Tibial artery (tissue), 4 donors: ENCODE measurements at regions not wholly inside any gene's neighbourhood (a gene's known extent, or its start where the extent isn't known, plus 50 kb on each side); places are given as distances from the start of the nearest gene placed in this dataset.

Experiments used
- DNase-seq, 2 donors: peaks; one replicate each; pipeline ENCODE4 v3.0.0-alpha.2; 2019
- H3K27ac ChIP-seq, 2 donors: fragments of 200-600 bp; sonication (generic) in 1 of 2; 1 replicate in 1 of 2; 2 replicates in 1 of 2; pipeline ENCODE4 v1.5.1; 2018 to 2019; ENCODE audit warnings: mild to moderate bottlenecking in 1 of 2
- H3K27me3 ChIP-seq, 2 donors: fragments of 200-600 bp; sonication (generic) in 1 of 2; one replicate each; pipeline versions ENCODE4 v1.5.1 to v1.6.0; 2016 to 2019
- H3K36me3 ChIP-seq, 3 donors: fragments of 200-600 bp; sonication (generic) in 2 of 3; one replicate each; pipeline ENCODE4 v1.5.1; 2016 to 2019; ENCODE audit warnings: mild to moderate bottlenecking in 2 of 3
- H3K4me1 ChIP-seq, 4 donors: fragments of 200-600 bp; sonication (generic) in 2 of 4; 1 replicate in 3 of 4; 2 replicates in 1 of 4; pipeline ENCODE4 v1.5.1; 2016 to 2019
- H3K4me3 ChIP-seq, 2 donors: fragments of 200-600 bp; sonication (generic) in 1 of 2; 1 replicate in 1 of 2; 2 replicates in 1 of 2; pipeline ENCODE4 v1.5.1; 2018 to 2019; ENCODE audit warnings: mild to moderate bottlenecking in 2 of 2
- H3K9me3 ChIP-seq, 3 donors: fragments of 200-600 bp; sonication (generic) in 1 of 3; one replicate each; pipeline ENCODE4 v1.5.1; 2016 to 2019
- CTCF ChIP-seq, 2 experiments: fragments of 200-600 bp in 1 of 2; fragments of 450-650 bp in 1 of 2; IDR thresholded peaks; one replicate each; pipeline ENCODE4 v1.5.1; 2017 to 2019; ENCODE audit warnings: antibody characterized with exemption in 2 of 2, mild to moderate bottlenecking in 1 of 2, moderate library complexity in 1 of 2
- intact Hi-C: fragments of 100-400 bp; cut with DNase I; formaldehyde crosslinking; loops from one replicate; pipeline ENCODE4 v1.15.0; 2023; ENCODE audit warnings: low total_unique reads

- H3K9me3 ChIP-seq: no peaks in the 10 kb centered on the region
- intact Hi-C loops: no loop called here
- H3K27me3 ChIP-seq: no peaks in the 10 kb centered on the region
Observed at GRCh38 chrX:7280520-7280919, 132.6 kb upstream of the PUDP start.

GRCh38 chrX:7272346-7272745, 124.4 kb upstream of the PUDP start:
- H3K27ac ChIP-seq: no peak overlapping the region
- no peaks in the 10 kb centered on the region for H3K27me3 ChIP-seq
- no peaks in the 10 kb centered on the region for H3K9me3 ChIP-seq
- no peak for DNase-seq
- H3K4me3 ChIP-seq: no peak overlapping the region
- no peaks in the 10 kb centered on the region for H3K36me3 ChIP-seq
- TF ChIP-seq CTCF (IDR thresholded peaks at IDR 0.05): no peak
- no peaks in the 10 kb centered on the region for H3K4me1 ChIP-seq
- intact Hi-C loops: no loop called here

More at GRCh38 chrX:7280520-7280919, 132.6 kb upstream of the PUDP start:
- TF ChIP-seq CTCF (IDR thresholded peaks at IDR 0.05): no peak
- H3K27ac ChIP-seq: no peak overlapping the region
- H3K36me3 ChIP-seq: no peaks in the 10 kb centered on the region
- H3K4me3 ChIP-seq: no peak overlapping the region
- peaks cover 0 to 10% (median 0%) of the 10 kb centered on the region in 4 donors for H3K4me1 ChIP-seq
- no peak for DNase-seq

- intact Hi-C loops: no loop called here
- H3K36me3 ChIP-seq: no peaks in the 10 kb centered on the region
- H3K4me1 ChIP-seq: no peaks in the 10 kb centered on the region
- peak in 1 of 2 donors; percentile 59 for DNase-seq
- H3K27ac ChIP-seq: no peak overlapping the region
- TF ChIP-seq CTCF (IDR thresholded peaks at IDR 0.05): no peak
- H3K9me3 ChIP-seq: no peaks in the 10 kb centered on the region
- H3K4me3 ChIP-seq: no peak overlapping the region
- no peaks in the 10 kb centered on the region for H3K27me3 ChIP-seq
Observed at GRCh38 chrX:7270933-7271332, 123.0 kb upstream of the PUDP start.

- Histone ChIP-seq H3K9me3 (no peaks in the 10 kb centered on the region), H3K27me3 (no peaks in the 10 kb centered on the region), H3K4me1 (no peaks in the 10 kb centered on the region), H3K27ac (no peak overlapping the region), H3K4me3 (no peak overlapping the region), H3K36me3 (no peaks in the 10 kb centered on the region)
- intact Hi-C loops: no loop called here
- TF ChIP-seq CTCF (IDR thresholded peaks at IDR 0.05): no peak
- DNase-seq: no peak
Observed at GRCh38 chrX:7269991-7270390, 122.0 kb upstream of the PUDP start.

GRCh38 chrX:7269589-7269988, 121.6 kb upstream of the PUDP start:
- DNase-seq: no peak
- Histone ChIP-seq H3K4me3 (no peak overlapping the region), H3K27ac (no peak overlapping the region), H3K9me3 (no peaks in the 10 kb centered on the region), H3K36me3 (no peaks in the 10 kb centered on the region), H3K27me3 (no peaks in the 10 kb centered on the region), H3K4me1 (no peaks in the 10 kb centered on the region)
- TF ChIP-seq CTCF (IDR thresholded peaks at IDR 0.05): no peak
- intact Hi-C loops: no loop called here

GRCh38 chrX:7266288-7266687, 118.3 kb upstream of the PUDP start:
- Histone ChIP-seq H3K4me3 (no peak overlapping the region), H3K27me3 (no peaks in the 10 kb centered on the region), H3K9me3 (peaks cover 0 to 5% (median 0%) of the 10 kb centered on the region in 3 donors), H3K4me1 (no peaks in the 10 kb centered on the region), H3K36me3 (peaks cover 0 to 4% (median 0%) of the 10 kb centered on the region in 3 donors), H3K27ac (no peak overlapping the region)
- intact Hi-C loops: no loop called here
- TF ChIP-seq CTCF (IDR thresholded peaks at IDR 0.05): no peak
- DNase-seq: no peak
